ENCODE measurements at regions not wholly inside any gene's neighbourhood (a gene's known extent, or its start where the extent isn't known, plus 50 kb on each side); places are given as distances from the start of the nearest gene placed in this dataset.
A peak's percentile ranks its signal among the peaks of the same experiment; 100 is the strongest.

GRCh38 chr4:41339812-41340809, 83.4 kb downstream of the UCHL1 start:
- WGBS, 2 experiments (ENCODE audit: extremely low coverage in 2 of 2, insufficient read length in 1 of 2), result 0% methylated on average over 2 of the region's 10 CpGs; no CpG with 5 or more reads in 1 of the 2 experiments
- Histone ChIP-seq H2BK5ac (ENCODE audit: low read depth, low read length, poor library complexity, severe bottlenecking) (no peak overlapping the region), H3K9ac (ENCODE audit: low read depth, low read length) (no peak overlapping the region), H2AFZ (replicated peaks; ENCODE audit: low read length, poor library complexity) (no peak overlapping the region), H2BK15ac (ENCODE audit: low read depth, low read length) (no peak overlapping the region), H3K18ac (ENCODE audit: low read depth, low read length) (no peak overlapping the region), H2BK120ac (ENCODE audit: low read depth, low read length) (no peak overlapping the region), H2AK5ac (ENCODE audit: low read depth, low read length) (no peak overlapping the region), H3K4me3 (ENCODE audit: insufficient read depth, low read depth, low read length) (no peak overlapping the region), H2AK9ac (replicated peaks; ENCODE audit: low read depth, low read length, poor library complexity) (no peak overlapping the region), H4K8ac (ENCODE audit: low read depth in 2 of 2, low read length in 2 of 2) (no peak overlapping the region), H3K4me2 (ENCODE audit: low read depth, low read length) (no peak overlapping the region; the same call in 1 of the 2 replicates), H3K79me1 (ENCODE audit: low read depth in 1 of 2, low read length in 2 of 2) (no peaks in the 10 kb centered on the region), H3K4ac (ENCODE audit: low read depth, low read length) (no peak overlapping the region), H4K5ac (ENCODE audit: low read depth, low read length) (no peak overlapping the region), H3K56ac (ENCODE audit: extremely low read depth, insufficient read depth, low read length) (no peak overlapping the region; the same call in 1 of the 2 replicates), H3K9me3 (ENCODE audit: control insufficient read depth, insufficient read depth, low read length) (no peaks in the 10 kb centered on the region), H3K9me1 (ENCODE audit: insufficient read depth, low read length) (no peaks in the 10 kb centered on the region), H3K14ac (replicated peaks; ENCODE audit: low read depth, low read length) (no peak overlapping the region), H4K20me1 (ENCODE audit: insufficient read depth, low read length) (no peaks in the 10 kb centered on the region), H3K27me3 (ENCODE audit: control insufficient read depth, insufficient read depth, low read length) (no peaks in the 10 kb centered on the region), H3K23ac (ENCODE audit: low read depth, low read length) (no peak overlapping the region), H3K4me1 (ENCODE audit: control insufficient read depth, insufficient read depth, low read length) (no peaks in the 10 kb centered on the region), H4K91ac (ENCODE audit: insufficient read depth, low read depth, low read length) (no peak overlapping the region), H2BK20ac (ENCODE audit: low read depth, low read length) (no peak overlapping the region), H3K27ac (ENCODE audit: insufficient read depth, low read length) (no peak overlapping the region), H3K36me3 (ENCODE audit: control insufficient read depth, insufficient read depth, low read length) (no peaks in the 10 kb centered on the region)
- peak; percentile 34 for DNase-seq
- ChIA-PET CTCF (interaction anchor here (0.7 kb wide), 1 partner anchor 8 kb away, joined by 3 read pairs; no protein-coding TSS in a partner anchor), POLR2A (ENCODE audit: unreplicated experiment) (no interaction called here)
- dilution Hi-C loops (cut with HindIII; ENCODE audit: low sequenced_read_pairs, unreplicated experiment), result no loop called here
- no TSS peak for BruUV-seq (replicated peaks)
- peak; percentile 59; the same call in 1 of the 2 replicates for ATAC-seq (ENCODE audit: low read depth)
- in situ Hi-C loops (cut with MboI; ENCODE audit: low sequenced_read_pairs), result no loop called here
- TF ChIP-seq RCOR1 (IDR thresholded peaks at IDR 0.05; ENCODE audit: insufficient replicate concordance, low read length), result no peak
- intact Hi-C loops (cut with micrococcal nuclease), result no loop called here

Measured in IMR-90 (cell line).